NCI-H510A (cell line): ENCODE measurements at regions not wholly inside any gene's neighbourhood (a gene's known extent, or its start where the extent isn't known, plus 50 kb on each side); places are given as distances from the start of the nearest gene placed in this dataset.

ENCODE experiments used
- DNase-seq: peaks from one replicate; lab custom pipeline; 2025; lab: John Stamatoyannopoulos, UW

DNA sequence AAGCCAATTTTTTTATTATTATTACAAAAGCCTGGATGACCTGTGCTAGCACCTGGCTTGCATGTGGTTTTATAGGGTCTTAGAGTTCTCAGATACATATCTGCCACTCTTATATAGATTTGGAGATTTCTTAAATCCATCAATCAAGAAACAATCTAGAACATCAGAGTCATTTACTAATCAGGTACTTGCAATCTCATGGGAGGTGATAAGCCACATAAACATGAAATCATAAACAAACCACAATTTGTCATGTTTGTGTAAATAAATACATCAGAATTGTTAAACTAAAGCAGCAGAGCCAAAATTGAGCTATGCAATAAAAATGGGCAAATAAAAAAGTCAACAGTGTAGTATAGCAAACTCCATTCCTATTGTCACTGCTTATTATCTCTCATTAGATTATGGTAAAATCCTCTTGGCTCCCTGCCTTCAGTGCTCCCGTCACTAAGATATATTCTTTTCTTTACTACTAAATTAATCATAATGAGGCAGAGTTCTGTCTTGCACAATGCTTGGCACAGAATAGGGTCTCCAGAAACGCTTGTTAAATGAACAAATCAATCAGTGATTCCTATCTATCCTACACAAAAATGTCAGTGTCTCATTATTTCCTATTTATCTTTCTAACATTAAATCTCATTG lies 108.7 kb upstream of the TTC29 start:
- DNase-seq, result no peak

DNA sequence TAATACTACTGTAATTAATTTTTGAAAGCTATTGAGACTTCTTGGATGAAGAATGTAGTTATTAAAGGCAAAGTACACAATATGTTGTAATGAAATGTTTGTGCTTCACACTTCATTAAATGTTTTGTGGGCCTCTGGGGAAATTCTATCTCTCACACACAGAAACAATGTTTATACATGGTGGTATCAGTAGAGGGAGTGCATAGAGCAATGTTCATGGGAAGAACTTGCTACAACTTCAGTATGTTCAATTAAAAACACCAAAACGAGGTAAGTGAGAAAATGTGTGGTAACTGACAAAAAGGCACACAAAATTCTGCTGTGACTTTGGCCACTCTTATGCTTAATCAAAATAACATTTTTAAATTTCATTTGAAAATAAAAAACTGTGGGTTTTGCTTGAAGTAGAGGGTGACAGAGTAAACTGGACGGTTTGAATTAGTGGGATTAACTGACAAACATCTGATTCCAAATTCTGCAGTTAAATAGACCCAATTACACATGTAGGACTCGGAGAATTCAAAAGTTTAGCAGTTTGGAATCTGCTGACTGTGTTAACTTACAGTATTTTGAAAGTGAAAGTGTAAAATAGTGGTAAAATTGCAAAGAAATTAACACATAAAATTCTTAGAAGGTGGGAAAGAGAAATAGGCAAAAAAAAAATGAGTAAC lies 111.4 kb upstream of the TTC29 start:
- DNase-seq, result no peak

DNA sequence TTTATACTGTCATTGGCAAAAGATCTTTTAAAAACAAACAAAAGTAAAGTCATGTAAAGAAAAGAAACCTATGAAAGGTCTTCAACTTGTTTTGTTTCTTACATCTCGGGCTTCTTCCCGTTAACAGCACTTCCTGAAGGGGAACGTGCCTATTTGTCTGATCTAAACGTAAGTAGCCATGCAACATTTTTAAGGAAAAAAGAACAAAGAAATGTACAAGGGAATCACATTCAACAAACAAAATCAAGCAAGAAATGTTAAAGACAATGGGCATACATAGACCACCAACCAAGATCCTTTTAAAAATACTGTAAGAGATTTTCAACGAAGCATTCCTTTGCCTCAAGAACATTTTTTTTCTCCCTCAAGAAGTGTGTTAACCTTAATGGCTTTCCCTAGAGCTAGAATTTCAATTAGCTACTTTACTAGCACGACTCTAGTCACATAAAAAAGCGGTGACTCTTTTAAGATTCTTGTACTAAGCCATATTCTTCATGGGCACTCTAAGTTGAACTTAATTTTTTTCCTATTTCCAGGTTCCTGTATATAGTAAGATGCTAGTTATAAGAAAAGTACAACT lies 112.0 kb upstream of the TTC29 start:
- DNase-seq, result no peak

GRCh38 chr4:147059064-147059731 lies 113.5 kb upstream of the TTC29 start:
- DNase-seq, result no peak

DNA sequence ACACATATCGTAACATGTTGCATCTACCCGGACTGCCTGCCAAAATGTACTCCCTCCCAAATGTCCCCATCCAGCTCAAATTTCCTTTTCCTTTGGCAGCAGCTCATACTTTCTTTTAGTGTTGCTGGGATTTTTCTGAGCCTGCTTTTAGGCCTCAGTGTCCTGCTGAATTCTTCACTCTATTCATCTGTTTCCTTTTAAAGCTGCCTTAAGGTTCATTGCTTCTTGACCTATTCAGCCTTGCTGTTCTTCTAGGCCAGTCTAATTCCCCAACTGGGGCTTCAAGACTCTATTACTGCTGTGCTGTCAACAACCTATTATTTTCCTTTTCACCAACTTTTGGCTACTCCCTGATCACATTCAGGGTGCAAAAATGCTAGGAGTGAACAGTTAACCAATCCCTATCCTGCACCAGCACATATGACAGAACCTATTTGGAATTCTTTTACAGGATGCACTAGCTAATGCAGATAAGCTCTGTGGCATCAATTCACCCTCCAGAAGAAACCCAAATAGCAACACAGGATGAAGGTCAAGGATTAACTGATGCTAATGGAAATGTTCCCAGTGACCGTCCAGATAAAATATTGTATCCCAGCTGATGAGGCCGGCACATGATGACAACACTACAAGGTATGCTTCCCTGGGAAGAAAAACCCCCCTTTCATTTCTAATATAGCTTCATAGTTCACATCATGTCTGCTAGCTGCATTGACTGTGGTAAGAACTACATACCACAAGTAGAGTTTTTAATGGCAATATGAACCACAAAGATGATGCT lies 114.7 kb upstream of the TTC29 start:
- no peak for DNase-seq

DNA sequence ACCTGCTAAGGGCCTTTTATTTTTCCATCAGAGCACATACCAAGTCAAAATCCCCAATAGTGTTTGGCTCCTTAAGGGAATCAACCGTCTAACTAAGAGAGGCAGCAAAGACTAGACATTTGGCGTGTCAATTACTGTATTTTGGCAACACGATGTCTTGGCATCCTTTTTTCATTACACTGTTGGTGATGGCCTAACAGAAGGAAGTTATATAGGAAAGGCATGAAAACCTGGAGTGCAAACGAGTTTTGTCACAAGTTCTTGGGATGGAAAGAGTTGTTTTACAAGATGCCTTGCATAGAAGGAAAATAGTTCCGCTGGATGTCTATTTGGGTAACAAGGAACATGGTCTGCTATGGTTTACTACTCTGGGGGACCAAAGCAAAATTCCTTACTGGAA lies 119.2 kb upstream of the TTC29 start:
- DNase-seq, result no peak

DNA sequence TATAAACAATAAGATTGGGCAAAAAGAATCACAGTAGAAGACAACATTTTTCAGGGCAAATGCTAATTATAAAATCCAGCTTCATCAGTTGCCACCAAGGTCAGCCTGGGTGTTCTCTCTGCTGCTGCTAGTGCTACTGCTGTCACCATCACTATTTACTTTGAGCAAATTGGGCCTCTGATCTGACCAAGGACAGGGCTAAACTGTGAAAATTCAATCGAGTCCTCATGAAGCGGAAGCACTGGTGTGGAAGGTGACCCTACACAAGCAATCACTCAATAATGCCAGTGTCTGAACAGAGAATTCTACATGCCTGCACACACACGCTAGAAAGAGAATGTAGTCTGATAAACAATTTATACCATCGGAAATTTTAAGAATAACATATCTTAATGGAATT lies 122.9 kb upstream of the TTC29 start:
- DNase-seq, result no peak

- DNase-seq, result no peak
Measured at GRCh38 chr4:147071209-147071740, 125.6 kb upstream of the TTC29 start.

DNA sequence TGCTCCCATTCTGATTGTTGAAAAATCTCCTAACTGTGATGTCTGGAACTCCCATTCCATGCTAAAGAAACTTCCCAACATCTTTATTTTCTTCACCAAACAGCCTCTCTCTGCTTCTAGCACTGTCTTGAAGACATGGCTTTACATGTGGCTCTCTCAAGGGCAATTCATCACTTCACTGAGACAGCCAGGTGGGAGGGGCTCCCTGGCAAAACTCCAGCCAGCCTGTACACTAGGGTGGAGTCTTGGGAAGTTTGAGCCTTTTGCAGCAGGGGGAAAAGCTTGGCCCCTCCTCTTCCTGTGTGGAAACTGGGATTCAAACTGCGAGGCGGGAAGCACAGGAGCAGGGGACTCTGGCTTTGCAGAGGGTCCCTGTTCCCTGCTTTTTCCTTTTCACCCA lies 130.5 kb upstream of the TTC29 start:
- no peak for DNase-seq

GRCh38 chr4:147076728-147077127 lies 131.1 kb upstream of the TTC29 start:
- DNase-seq, result no peak

DNA sequence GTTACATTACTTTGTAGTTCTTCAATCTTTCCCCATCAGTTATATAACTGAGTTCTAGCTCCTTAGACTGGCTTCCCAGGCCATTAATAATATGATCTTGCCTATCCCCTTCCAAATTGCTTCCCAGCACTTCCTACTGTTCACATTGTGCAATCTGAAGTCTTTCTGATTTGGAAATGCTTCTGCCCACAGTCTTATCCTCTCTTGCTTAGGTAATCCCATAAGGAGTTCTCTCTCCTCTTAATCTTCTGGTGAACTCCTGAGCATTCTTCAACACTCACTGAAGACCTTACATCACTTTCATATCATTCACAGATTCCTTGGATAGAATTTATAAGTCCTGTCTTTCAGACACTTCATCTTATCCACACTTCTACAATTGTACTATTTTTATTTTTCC lies 132.7 kb upstream of the TTC29 start:
- DNase-seq, result no peak

DNA sequence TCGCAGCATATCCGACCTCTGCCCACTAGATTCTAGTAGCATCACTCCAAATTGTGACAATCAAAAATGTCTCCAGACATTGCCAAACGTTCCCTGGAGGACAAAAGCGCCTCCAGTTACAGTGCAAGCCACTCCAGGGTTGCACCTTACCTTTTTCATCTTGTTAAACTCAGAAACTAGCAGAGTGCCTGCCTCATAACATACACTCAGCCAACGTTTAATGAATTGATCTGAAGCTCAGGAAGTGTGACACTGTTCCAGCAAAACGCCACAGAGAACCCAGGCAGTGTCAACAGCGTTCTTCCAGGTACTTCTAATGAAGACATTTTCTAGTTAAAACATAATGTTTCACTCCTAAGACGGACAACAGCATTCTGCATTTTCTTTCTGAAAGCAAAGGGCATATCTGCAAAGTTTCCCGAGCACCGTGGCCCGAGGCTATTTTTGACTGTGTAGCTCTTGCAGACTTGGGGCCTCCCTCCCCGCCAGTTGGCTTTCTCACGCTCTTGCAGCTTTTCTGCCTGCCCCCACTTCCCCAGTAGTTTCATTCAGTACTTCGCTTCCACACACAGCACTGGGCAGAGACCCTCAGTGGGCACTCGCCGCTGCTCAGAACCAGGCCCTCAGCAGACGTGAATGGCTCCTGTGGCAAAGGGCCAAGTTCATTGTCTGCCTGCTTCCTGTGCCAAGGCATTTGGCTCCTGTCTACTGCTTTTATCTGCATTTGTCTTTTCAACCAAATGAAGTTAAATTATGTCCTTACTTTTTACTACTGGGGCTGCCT lies 133.4 kb upstream of the TTC29 start:
- no peak for DNase-seq

GRCh38 chr4:147084861-147085260 lies 139.2 kb upstream of the TTC29 start:
- no peak for DNase-seq

DNA sequence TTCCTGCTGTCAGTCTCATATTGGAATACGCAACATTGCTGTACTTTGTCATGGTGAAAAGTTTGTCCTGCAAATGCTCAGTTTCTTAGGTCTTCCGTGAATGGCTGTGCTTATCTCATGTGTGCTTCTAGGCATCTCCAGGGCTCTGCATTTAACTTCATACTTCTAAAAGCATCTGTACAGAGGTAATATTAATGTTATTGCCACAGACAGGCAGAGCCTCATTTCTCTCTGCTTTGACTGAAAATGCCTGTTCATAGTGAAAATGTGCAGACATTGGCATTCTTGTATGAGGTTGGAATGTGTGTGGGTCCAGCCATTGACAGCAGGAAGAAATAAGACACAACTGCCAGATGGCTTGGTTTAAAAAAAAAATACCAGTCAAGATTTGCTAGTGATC lies 140.1 kb upstream of the TTC29 start:
- DNase-seq, result no peak

DNA sequence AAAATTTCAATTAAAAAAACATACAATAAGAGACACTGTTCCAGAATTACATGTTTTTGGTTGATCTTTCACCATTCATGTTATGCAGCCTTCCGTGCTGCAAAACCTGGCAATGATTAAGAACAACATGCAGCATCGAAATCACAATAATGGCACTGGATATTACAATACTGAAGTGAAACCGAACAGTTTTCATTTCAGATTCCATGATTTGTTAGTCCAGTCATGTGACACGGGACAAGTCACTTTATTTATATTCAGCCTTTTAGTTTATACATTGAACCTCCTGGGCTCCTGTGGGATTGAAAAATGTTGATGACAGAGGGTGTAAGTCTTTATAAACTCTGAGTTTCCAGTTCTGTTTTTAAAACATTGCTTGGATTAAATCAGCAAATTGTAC lies 142.5 kb upstream of the TTC29 start:
- no peak for DNase-seq

DNA sequence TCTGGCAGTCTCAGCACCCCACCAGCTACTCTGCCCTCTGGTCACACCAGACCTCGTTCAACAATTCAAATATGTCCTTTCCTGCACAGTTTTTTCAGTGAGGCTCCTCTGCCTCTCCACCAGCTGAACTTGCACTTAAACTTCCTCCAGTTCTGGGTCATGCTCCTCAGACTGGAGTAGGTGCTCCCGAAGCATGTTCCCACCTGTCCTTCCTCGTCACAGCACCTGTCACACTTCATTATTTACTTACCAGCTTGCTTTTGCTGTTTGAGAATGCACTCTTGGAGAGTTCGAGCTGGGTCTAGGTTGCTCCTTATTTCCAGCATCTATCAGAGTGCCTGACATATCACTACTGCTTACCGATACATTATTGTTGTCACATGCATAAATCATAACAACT lies 144.8 kb upstream of the TTC29 start:
- DNase-seq, result no peak

- no peak for DNase-seq
Measured at GRCh38 chr4:147093206-147093605, 147.5 kb upstream of the TTC29 start.

DNA sequence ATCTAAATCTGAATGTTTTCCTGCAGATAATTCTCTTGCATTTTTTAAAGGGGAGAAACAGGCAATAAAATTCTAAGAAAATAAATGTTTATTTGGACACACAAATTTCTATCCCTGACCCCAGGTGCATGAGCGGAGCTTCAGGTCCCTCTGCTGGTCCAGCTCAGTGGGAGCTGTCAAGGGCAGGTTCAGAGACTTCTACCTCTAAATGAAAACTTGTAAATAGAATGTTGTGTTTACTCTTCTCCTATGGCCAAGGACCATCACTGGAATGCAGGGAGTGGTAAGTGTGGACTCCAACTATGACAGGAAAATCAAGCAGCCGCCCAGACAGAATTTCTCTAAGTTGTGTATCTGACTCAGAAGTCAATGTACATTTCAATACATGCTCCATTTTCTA lies 148.6 kb upstream of the TTC29 start:
- no peak for DNase-seq

- no peak for DNase-seq
Measured at GRCh38 chr4:147096667-147097604, 151.3 kb upstream of the TTC29 start.

DNA sequence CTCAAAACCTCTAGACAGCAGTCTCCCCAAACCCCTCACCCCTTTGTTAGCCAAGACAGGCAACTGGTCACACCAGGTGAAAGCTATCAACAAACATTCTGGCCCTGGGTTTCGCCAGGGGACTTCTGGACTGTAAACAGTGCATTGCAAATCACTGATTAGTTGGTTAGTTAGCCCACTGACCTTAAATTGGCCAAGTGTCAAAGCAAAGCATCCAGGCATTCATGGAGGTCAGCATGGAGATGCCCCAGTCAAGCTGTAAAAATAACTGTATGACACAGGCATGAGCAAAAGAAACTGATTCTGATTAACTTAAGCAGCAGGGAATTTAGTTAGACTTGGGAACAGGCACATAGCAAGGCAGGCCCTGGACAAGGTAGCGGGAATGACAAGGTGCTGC lies 156.0 kb upstream of the TTC29 start:
- no peak for DNase-seq
